ENCODE measurements at regions not wholly inside any gene's neighbourhood (a gene's known extent, or its start where the extent isn't known, plus 50 kb on each side); places are given as distances from the start of the nearest gene placed in this dataset.

DNA sequence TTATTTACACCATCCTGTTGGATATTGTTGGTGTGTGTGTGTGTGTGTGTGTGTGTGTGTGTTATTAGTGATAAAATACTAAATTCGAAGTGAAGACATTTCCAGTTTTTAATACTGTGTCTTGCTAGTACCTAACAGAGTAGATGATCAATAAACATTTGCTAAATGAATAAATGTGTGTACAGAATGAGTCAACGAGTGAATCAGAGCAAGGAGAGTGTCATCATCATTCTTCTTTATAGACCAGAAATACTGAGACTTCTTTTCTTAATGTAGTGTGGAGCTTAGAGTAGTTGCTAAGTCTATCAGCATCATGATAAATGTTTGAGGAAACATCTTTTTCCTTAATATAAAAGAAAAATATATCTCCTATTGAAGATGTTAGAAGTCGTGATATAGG, 169.7 kb upstream of the SATB2 start:
- no peak for DNase-seq

DNA sequence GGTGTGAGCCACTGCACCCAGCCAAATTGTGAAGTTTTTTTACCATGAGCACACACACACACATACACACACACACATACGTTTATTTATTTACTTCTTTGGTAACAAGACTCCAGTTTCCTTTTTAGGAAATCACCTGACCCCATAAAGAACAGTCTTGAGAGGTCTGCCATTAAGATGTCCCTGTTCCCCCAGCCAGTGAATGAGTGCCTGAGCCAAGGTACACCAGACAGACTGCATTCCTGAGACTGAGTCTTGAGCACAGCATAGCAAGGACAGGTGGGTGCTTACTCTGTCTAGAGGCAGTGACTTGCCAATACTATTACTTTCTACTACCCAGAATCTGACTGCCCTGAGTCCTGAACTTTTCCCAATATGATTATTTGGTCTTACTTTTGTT, 167.2 kb upstream of the SATB2 start:
- DNase-seq = no peak

- DNase-seq = no peak
These were observed 154.9 kb upstream of the SATB2 start for GRCh38 chr2:199612509-199613130.

GRCh38 chr2:199607914-199608313, 150.2 kb upstream of the SATB2 start:
- DNase-seq = no peak

GRCh38 chr2:199606193-199606780, 148.5 kb upstream of the SATB2 start:
- DNase-seq = no peak

DNA sequence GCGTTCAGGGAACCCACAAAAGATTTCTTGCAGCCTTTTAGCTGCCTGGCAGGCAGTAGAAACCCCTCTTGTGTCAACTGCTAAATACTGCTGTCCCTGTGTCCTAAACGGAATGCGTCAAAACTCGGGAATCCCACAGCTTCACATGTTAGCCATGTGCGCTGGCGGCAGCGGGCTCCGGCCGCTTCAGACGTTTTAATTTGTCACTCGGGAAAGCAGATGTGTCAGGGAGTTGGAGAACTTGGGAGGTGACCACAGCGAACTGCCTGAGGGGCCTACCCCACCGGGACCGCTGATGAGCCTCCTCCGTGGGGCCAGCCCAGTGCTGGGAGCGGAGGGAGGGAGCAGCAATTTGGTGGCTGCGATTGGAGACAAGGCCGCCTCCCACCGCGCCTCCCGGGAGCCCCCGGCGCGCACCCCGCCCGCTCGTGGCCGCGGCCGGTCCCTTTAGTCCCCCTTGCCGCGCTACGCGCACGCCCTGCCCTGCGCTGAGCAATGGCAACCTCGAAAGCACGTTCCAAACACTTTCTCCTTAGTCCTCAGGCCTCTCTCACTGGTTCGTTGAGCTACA, 146.1 kb upstream of the SATB2 start:
- peak; percentile 41 for DNase-seq

- DNase-seq = peak; percentile 15
These were observed 145.4 kb upstream of the SATB2 start for GRCh38 chr2:199602896-199603717.

DNA sequence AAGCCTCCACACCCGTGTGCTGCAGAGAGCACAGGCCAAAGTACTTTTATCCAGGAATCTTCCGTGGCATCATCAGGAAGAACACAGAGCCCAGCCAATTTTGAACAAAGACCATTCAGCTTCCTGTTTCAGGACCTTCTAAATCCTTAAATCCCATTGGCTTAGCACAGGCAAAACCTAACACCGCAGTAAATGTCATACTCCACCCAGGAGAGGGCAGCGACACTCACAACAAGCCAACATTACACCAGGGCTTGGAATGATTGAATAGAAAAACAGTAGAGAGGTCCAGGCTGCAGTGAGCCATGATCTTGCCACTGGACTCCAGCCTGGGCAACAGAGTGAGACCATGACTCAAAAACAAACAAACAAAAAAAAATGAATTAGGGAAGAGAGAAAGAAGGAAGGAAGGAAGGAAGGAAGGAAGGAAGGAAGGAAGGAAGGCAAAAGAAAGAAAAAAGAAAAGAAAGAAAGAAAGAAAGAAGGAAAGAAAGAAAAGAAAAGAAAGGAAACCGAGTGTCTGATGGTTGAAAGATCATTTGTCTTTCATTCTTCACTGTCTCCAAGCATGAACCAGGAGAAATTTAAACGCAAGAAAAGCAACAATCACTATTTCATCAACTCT, 144.6 kb upstream of the SATB2 start:
- no peak for DNase-seq

- DNase-seq = no peak
These were observed 138.8 kb upstream of the SATB2 start for GRCh38 chr2:199596549-199596948.

DNA sequence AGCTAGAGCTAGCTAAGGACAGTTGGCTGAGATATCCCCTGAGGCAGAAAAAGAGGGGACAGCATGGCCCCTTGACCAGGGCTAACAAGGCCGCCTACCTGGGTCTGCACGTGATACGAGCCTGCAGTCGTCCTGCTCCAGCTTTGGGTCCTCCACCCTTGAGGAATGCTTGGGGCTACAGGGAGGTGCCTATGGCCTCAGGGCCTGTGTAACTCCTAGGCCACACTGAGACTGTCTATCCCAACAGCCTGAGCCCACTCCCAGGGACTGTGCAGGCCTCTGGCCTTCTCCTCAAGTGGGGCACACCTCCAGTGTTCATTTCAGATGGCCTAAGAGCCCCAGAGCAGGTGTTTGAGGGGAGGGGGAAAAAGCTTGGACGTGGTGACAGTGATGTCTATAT, 136.7 kb upstream of the SATB2 start:
- no peak for DNase-seq

DNA sequence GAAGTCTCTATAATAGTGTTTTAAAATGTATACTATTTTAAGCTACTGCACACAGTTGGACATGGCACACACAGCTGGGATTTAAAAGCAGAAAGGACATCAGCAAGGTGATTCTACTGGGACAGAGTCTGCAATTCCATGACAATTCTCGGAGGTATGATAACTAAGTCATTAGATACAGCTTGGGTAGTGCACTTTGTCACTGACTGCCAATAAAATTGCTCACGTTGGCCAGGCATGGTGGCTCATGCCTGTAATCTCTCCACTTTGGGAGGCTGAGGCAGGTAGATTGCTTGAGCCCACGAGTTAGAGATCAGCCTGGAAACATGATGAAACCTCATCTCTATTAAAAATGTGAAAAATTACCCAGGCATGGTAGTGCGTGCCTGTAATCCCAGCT, 134.1 kb upstream of the SATB2 start:
- no peak for DNase-seq

GRCh38 chr2:199590321-199591203, 132.8 kb upstream of the SATB2 start:
- no peak for DNase-seq

DNA sequence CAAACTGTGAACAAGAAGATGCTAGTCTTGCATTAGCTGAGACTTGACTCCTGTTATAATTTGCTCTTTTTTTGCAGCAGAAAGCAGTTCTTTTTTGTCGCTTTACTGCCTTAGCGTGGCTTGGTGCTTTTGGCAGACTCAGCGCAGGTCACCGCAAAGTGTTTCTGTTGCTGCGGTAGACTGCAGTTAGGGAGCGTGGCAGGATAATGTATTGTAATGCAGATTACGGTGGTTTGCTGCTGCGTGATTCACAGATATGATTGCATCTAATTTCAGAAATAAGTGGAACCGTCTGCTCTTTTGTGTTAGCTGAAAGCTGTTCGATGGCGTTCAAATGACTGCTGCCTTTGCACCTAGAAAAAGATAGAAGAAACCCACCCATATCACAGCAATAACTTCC, 131.6 kb upstream of the SATB2 start:
- DNase-seq = no peak

- no peak for DNase-seq
These were observed 130.3 kb upstream of the SATB2 start for GRCh38 chr2:199588054-199588453.

DNA sequence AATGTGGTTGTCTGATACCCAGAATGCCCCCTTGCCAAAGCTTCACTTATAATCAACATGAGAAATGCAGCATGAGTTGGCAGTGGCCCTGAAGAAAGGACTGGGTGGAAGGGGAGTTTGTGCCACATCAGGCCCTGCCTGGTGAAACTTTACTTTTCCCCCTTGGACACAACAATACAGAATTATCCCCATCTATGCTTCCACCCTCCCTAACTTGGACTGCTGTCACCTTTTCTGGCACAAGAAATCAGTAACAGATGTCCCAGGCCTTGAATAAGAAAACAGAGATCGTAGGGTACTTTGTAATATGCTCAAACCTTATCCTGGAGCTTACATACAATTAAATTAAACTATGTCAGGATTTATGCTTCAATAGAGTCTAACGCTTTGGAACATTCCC, 128.9 kb upstream of the SATB2 start:
- DNase-seq = no peak

- no peak for DNase-seq
These were observed 125.9 kb upstream of the SATB2 start for GRCh38 chr2:199583676-199584075.

GRCh38 chr2:199581935-199582360, 124.2 kb upstream of the SATB2 start:
- DNase-seq = no peak

GRCh38 chr2:199581408-199581807, 123.7 kb upstream of the SATB2 start:
- DNase-seq = no peak

DNA sequence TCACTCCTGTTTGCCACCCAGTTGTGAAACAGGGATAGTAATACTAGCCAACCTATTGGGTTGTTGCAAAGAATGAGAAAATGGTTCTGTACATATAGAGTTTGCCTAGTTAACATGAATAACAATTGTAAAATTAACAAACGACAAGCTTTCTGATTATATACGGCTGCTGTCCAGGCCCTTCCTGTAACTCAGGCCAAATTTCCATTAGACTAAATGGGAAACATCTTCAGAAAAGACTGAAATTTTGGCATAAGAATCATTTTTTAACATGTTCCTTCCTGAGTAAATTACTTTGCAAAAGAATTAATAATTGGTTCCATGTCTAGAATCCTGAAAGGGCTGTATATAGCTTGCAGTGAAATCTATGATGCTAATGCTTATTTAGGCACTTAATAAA, 117.7 kb upstream of the SATB2 start:
- DNase-seq = peak; percentile 16

GRCh38 chr2:199572571-199572970, 114.8 kb upstream of the SATB2 start:
- DNase-seq = no peak

GRCh38 chr2:199570934-199571333, 113.2 kb upstream of the SATB2 start:
- DNase-seq = no peak

DNA sequence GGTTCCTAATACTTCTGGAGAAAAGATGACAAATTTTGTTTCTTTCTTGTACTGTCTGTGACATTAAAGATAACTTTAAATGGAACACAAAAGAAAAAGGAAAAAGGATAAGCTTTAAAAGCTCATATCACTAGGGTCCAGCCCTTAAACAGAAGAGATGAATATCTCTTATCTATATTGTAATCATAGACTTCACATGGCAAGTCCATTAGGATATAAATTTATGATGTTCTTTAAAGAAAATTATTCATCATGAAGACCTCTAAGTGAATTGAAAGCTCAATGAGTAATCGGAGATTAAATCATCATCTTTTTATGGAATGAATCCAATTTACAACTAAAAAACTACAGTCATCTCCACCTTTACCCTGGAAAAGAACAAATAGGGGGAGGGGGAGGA, 111.6 kb upstream of the SATB2 start:
- no peak for DNase-seq

Measured in skin of body (tissue), 1 donor.